Smooth muscle cell (in vitro differentiated cells): ENCODE measurements at regions not wholly inside any gene's neighbourhood (a gene's known extent, or its start where the extent isn't known, plus 50 kb on each side); places are given as distances from the start of the nearest gene placed in this dataset.

Experiments
- DNase-seq: peaks from one replicate; lab custom pipeline; 2025; ENCODE audit not compliant: unreplicated experiment; lab: John Stamatoyannopoulos, UW
- H2AFZ ChIP-seq: fragments of 200-600 bp; sonication (generic); 2 replicates; pipeline ENCODE4 v1.6.0; 2016; ENCODE audit warnings: antibody characterized with exemption, low read depth, mild to moderate bottlenecking
- H3F3A ChIP-seq: fragments of 200-600 bp; sonication (generic); 2 replicates; pipeline ENCODE4 v1.6.0; 2017; ENCODE audit warnings: antibody characterized with exemption, low read depth
- H3K27ac ChIP-seq: fragments of 200-600 bp; sonication (generic); 2 replicates; pipeline ENCODE4 v1.5.1; 2016; ENCODE audit warnings: low read depth, mild to moderate bottlenecking
- H3K27me3 ChIP-seq: fragments of 200-600 bp; sonication (generic); 2 replicates; pipeline ENCODE4 v1.6.1; 2016; ENCODE audit warnings: low read depth, mild to moderate bottlenecking
- H3K36me3 ChIP-seq: fragments of 200-600 bp; sonication (generic); 2 replicates; pipeline ENCODE4 v1.5.1; 2016; ENCODE audit warnings: low read depth
- H3K4me1 ChIP-seq: fragments of 200-600 bp; sonication (generic); 2 replicates; pipeline ENCODE4 v1.5.1; 2016; ENCODE audit warnings: low read depth
- H3K4me2 ChIP-seq: fragments of 200-600 bp; sonication (generic); 2 replicates; pipeline ENCODE4 v1.6.0; 2016; ENCODE audit warnings: mild to moderate bottlenecking
- H3K4me3 ChIP-seq: fragments of 200-600 bp; sonication (generic); 2 replicates; pipeline ENCODE4 v1.5.1; 2016; ENCODE audit warnings: mild to moderate bottlenecking
- H3K79me2 ChIP-seq: fragments of 200-600 bp; sonication (generic); 2 replicates; pipeline ENCODE4 v1.6.0; 2016; ENCODE audit warnings: low read depth, mild to moderate bottlenecking
- H3K9ac ChIP-seq: fragments of 200-600 bp; sonication (generic); 2 replicates; pipeline ENCODE4 v1.6.0; 2016; ENCODE audit warnings: low read depth
- H3K9me3 ChIP-seq: fragments of 200-600 bp; sonication (generic); replicated peaks from 2 replicates; pipeline ENCODE4 v1.5.1; 2016; ENCODE audit warnings: low read depth
- H4K20me1 ChIP-seq: fragments of 200-600 bp; sonication (generic); 2 replicates; pipeline ENCODE4 v1.6.0; 2016; ENCODE audit warnings: low read depth
- CTCF ChIP-seq: fragments of 200-600 bp; sonication (generic); IDR thresholded peaks from 2 replicates; pipeline ENCODE4 v1.5.1; 2017; ENCODE audit warnings: borderline replicate concordance, mild to moderate bottlenecking, antibody characterized with exemption; ENCODE audit not compliant: insufficient read depth, poor library complexity, severe bottlenecking
- WGBS: methylation state at CpG from one replicate; pipeline ENCODE4 v1.1.7; 2016; ENCODE audit warnings: low lambda C conversion rate; 5-methylcytosine and 5-hydroxymethylcytosine counted together

GRCh38 chr20:19834287-19834686 is 76.2 kb downstream of the RIN2 start:
- Histone ChIP-seq H3K9me3 (no peaks in the 10 kb centered on the region), H3F3A (no peaks in the 10 kb centered on the region), H2AFZ (no peak overlapping the region), H3K4me3 (no peak overlapping the region), H4K20me1 (no peaks in the 10 kb centered on the region), H3K79me2 (no peaks in the 10 kb centered on the region), H3K36me3 (no peaks in the 10 kb centered on the region), H3K9ac (no peak overlapping the region), H3K4me1 (peaks cover 14% of the 10 kb centered on the region), H3K27ac (no peak overlapping the region), H3K27me3 (no peaks in the 10 kb centered on the region), H3K4me2 (no peak overlapping the region)
- no peak for TF ChIP-seq CTCF
- no peak for DNase-seq
- 82% methylated on average over 4 of the region's 4 CpGs for WGBS

- H3K9ac ChIP-seq, result no peak overlapping the region
- 100% methylated on average over 1 of the region's 1 CpG for WGBS
Measured at GRCh38 chr20:19834783-19835182, 76.7 kb downstream of the RIN2 start.

GRCh38 chr20:19835533-19836222 is 77.6 kb downstream of the RIN2 start:
- no peaks in the 10 kb centered on the region for H4K20me1 ChIP-seq
- no peak for TF ChIP-seq CTCF
- WGBS, result 26% methylated on average over 9 of the region's 9 CpGs
- H3K4me1 ChIP-seq, result peaks cover 14% of the 10 kb centered on the region
- no peaks in the 10 kb centered on the region for H3K9me3 ChIP-seq
- H3K4me2 ChIP-seq, result peak overlapping the region; percentile 45
- H3K36me3 ChIP-seq, result no peaks in the 10 kb centered on the region
- H3K27me3 ChIP-seq, result no peaks in the 10 kb centered on the region
- no peaks in the 10 kb centered on the region for H3F3A ChIP-seq
- no peak overlapping the region for H3K4me3 ChIP-seq
- H2AFZ ChIP-seq, result no peak overlapping the region
- H3K79me2 ChIP-seq, result no peaks in the 10 kb centered on the region
- H3K9ac ChIP-seq, result no peak overlapping the region
- peak overlapping the region; percentile 10 for H3K27ac ChIP-seq
- no peak for DNase-seq

More at GRCh38 chr20:19834783-19835182, 76.7 kb downstream of the RIN2 start:
- TF ChIP-seq CTCF, result no peak
- Histone ChIP-seq H3K36me3 (no peaks in the 10 kb centered on the region), H3K9me3 (no peaks in the 10 kb centered on the region), H3K4me3 (no peak overlapping the region), H3K27ac (no peak overlapping the region), H3F3A (no peaks in the 10 kb centered on the region), H3K79me2 (no peaks in the 10 kb centered on the region), H3K27me3 (no peaks in the 10 kb centered on the region), H2AFZ (no peak overlapping the region), H3K4me1 (peaks cover 14% of the 10 kb centered on the region), H4K20me1 (no peaks in the 10 kb centered on the region), H3K4me2 (no peak overlapping the region)
- no peak for DNase-seq

GRCh38 chr20:19838468-19838867 is 80.4 kb downstream of the RIN2 start:
- Histone ChIP-seq H2AFZ (no peak overlapping the region), H3K36me3 (no peaks in the 10 kb centered on the region), H3K4me1 (peaks cover 7% of the 10 kb centered on the region), H3K27ac (no peak overlapping the region), H3K4me3 (no peak overlapping the region), H3K27me3 (no peaks in the 10 kb centered on the region), H3F3A (no peaks in the 10 kb centered on the region), H3K9ac (no peak overlapping the region), H3K9me3 (peaks cover 6% of the 10 kb centered on the region), H4K20me1 (no peaks in the 10 kb centered on the region), H3K79me2 (no peaks in the 10 kb centered on the region), H3K4me2 (no peak overlapping the region)
- no peak for DNase-seq
- 88% methylated on average over 5 of the region's 5 CpGs for WGBS
- TF ChIP-seq CTCF, result no peak
